ENCODE measurements at regions not wholly inside any gene's neighbourhood (a gene's known extent, or its start where the extent isn't known, plus 50 kb on each side); places are given as distances from the start of the nearest gene placed in this dataset.
"Not testable (repeated sequence)": the region's sequence is repeated elsewhere in the genome, so short reads cannot be mapped to it uniquely, and the experiment has no call there.

DNA sequence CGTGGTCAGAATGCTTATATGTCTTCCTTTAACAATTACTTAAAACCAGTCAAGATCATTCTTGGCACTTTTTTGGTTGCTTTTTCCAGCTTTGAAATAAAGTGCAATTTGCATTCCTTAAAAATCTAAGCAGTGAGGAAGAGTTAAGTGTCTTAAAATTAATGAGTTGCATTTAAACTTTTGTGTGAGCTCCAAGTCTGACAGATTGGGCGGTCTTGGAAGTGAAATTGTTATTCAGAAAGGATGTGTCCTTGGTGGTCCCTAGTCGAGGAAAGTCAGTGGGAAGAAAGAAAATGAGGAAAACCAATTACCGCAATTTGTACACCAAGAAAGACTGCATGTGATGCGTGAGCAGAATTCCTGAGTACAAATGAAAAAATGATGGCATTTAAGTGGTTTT, 132.5 kb downstream of the HHIPL2 start:
- no peak for DNase-seq

DNA sequence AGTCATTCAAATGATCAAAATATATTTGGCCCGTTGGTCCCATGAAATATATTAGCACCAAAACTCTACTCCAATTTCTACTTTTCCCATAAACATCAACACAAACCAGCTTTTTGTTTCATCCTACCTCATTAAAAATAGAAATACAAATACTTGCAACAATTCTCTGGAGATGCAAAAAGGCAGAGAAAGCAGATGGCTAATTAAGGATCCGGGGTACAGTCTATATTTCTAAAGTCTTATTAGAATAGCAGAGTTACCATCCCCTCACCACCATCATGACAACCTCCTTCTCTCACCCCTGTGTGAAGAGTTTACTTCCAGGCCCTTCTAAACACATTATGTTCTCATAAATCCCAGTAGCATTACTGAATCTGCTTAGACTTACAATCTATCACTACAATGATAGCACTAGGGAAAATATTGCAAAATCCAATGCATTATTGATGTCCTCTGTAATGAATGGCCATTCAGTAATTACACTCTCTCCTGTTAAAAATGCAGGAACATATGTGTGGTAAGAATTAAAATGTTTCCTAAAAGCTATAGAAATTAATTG, 133.8 kb downstream of the HHIPL2 start:
- no peak for DNase-seq

DNA sequence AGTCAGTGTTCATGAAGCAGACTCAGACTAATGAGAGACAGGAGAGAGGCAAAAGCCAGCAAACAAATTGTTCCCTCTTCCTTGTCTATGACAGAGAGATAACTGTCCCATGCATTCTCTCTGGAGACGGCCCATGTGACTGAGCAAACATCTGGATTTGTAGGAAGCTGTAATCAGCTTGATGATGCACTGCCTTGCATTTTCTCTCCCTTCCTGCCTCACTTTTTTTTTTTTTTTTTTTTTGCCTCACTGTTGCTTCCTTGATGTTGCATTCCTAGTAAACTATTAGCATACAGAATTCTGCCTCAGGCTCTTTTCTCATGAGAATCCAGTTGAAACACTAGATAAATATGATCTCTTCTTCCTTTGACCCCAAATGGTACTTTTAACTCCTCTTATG, 134.5 kb downstream of the HHIPL2 start:
- DNase-seq = no peak

DNA sequence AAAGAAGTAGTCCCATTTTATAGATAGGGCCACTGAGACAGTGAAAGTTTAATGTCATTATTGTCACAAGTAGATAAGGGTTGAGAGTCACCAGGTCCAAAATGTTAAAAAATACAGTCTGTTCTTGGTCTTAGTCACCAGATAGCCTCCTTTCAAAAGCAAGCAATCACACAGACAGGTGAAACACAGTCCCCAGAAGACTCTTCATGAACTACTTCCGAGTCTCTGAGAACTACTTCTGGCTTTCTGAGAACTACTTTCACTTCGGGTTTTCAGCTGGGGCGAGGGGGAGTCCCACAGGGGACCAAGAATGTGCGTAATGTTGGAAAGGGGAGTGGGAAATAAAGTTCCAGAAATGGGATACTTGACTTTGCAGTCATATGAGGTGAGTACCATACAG, 143.2 kb downstream of the HHIPL2 start:
- DNase-seq = peak; percentile 23

DNA sequence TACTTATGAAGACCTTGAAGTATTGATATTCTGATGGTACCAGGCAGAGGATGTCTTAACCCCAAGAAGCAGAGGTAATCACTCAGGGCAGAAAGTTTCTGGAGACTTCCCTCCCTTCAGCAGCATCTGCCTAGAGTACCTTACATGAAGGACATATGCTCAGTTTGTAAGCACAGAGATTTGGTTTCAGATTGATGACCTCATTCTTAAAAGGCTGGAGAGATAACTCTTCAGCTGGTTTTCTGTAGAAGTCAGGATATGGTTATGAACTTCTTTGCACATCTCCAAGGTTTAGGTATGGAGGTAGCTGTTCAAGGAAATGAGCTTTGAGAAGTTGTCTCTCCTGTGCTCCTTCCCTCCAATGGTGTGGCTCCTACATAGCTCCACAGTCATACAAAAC, 148.7 kb downstream of the HHIPL2 start:
- no peak for DNase-seq

DNA sequence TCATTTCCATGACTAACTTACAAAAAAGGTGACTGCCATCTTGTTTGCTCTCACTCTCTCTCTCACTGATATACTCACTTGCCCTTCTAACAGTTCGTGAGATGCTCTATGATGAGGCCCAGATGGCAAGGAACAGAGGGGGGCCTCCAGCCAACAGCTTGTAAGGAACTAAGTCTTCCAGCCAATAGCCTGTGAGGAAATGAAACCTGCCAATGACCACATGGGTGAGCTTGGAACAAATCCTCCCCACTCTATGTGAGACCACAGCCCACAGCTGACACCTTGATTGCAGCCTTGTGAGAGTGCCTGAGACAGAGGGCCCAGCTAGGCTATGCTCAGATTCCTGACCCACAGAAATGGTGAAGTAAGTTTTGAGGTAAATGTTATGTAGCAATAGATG, 153.7 kb downstream of the HHIPL2 start:
- DNase-seq = no peak

DNA sequence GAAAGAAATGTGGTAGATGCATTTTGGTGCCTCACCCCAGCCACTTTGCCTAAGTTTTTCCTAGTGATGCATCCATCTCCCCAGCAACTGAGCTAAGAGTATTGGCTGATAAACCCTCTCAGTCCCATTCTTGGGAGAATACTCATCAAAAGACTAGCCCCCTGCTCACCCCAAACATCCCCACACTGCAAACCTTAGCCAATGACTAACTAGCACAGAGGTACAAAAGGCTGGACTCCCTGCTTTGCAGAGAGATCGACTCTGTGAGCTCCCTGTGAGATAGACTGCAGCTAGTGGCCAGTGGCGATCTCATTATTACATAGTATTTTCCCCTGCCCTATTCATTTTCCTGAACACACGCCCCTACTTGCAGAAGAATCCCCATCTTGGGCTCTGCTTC, 155.3 kb downstream of the HHIPL2 start:
- DNase-seq = no peak

DNA sequence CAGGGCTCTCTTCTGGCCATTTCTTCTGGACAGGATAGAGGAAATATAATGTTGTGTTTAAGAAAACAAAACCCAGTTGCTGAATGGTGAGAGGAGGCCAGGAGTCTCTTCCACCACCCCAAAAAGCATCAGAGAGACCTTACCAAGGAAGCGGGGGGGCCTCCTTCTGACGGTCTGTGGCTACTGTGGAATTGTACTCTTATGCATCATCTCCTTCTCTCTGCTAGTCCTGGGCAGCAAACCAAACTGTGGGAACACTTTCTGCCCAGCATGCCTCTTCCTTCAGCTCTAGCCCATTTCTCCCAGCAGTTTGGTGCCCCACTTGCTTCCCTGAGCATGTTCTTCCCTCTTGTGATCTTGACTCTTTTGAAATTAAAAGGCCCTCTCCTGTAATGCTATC, 157.7 kb downstream of the HHIPL2 start:
- no peak for DNase-seq

DNA sequence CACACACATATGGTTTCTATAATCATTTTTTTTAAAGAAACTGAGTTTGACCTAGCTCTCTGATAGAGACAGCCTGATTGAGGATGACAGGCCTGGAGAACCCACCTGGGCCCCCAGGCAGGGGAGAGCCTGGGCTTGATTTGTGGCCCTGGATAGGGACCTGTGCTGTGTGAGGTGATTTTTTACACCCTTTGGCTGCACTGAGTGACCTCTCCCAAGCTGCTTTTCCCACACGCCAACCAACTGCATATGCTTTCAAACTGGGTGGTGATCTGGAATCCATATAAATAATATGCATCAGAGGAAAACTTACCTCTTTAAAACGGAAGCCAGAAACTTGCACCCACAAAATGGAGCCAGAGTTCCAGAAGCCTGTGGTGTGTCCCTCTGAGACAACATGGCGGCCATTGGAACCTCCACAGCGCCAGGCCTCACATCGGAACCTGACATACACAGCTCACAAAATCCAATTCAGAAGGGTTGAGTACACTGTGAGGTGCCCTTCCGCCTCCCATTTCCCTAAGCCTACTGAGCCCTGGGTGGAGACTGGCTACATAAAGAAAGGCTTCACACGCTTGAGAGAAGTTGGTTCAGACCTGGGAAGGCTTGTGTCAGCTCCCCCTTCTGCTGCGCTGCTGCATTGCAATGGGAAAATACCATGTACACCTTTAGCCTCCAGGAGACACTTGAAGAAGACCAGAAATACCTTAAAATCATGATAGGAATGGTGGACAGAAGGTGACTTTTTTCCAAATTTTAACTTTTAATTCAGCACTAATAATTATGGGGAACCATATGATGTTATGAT, 160.7 kb downstream of the HHIPL2 start:
- DNase-seq = no peak

DNA sequence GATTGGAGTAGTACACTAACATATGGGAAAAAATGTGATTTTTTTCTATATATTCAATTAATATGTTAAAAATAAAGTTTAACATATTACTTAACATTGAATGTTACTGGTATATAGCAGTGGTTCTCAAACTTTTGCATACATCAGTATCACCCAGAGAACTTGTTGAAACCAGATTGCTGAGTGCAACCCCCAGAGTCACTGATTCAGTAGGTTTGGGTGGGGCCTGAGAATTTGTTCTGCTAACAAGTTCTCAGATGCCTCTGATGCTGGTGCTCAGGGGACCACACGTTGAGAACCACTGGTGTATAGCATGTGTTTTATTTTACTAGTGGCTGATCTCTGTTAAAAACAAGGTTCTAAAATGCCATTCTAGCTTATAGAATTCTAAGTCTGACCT, 161.9 kb downstream of the HHIPL2 start:
- no peak for DNase-seq

DNA sequence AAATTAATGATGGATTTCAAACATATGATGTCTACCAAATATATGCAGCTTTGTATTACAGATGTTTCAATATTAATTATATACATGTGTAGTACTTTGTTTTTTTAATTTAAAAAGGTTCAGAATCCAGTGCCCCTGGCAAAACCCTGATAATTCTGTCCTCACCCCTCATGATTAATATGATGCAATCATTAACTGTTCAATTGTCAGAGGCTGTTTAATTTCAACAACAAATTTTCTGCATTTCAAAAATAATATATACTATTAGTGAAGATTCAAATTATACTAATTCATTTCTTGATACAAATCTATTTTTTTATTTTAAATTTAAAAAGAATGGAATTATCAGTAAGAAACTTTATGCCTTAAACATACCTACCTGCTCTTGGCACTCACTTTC, 162.6 kb downstream of the HHIPL2 start:
- DNase-seq = no peak

DNA sequence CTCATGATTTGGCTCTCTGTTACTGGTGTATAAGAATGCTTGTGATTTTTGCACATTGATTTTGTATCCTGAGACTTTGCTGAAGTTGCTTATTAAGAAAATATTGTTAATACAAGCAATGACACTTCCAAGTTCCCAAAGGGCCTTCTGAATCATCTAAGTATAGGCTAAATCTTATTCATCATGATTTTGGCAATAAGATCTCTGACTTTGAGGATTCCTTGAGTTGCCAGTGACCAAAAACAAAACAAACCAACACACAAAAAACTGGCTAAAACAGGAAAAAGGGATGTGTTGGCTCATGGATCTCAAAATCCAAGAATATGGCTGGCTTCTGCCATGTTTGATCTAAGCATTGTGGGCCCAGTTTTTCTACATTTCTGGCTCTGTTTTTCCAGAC, 163.4 kb downstream of the HHIPL2 start:
- DNase-seq = no peak

DNA sequence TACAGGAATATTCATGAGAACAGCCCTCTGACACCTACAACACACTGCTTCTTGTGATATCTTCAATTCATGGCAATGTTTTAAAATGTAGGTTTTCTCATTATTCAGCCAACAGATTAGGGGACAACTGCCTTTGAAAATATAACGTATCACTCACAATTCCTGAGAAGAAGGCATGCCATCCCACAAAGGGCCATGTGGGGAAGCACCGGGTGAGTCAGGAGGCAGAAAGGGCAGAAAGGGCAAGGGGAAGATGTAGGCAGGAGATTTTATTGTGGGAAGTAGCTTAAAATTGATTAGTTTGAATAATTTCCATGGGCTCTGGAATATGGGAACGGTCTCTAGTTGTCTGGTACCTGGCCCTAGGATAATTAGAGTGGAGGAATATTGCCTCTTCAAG, 165.7 kb downstream of the HHIPL2 start:
- no peak for DNase-seq

DNA sequence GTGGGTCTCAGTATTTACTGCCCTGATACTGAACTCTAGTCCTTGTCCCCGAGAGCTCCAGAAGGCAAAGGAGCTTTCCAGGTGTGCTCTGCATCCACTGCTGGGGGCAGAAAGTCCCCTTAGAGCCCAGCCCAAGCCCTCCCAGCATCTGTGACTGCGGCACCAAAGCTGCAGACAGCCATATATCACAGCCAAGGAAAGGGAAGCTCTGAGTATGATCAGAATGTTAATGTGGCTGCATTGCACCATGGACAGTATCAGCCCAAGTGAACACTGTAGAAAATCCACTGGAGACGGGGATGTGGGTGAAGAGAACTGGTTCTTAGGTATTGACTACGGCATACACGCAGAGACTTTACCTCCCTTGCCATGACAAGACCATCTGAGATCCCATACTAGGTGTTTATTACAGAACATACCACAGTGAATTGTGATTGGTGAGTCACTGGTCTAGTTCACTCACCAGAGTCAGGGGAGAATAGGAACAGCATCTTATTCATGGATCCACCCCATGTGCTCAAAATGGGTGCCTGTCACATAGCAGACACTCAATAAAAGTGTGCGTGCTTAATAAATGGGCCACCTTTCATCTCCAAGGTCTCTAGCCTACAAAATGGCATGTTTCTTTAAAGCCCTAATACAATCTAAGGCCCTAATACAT, 170.3 kb downstream of the HHIPL2 start:
- no peak for DNase-seq

DNA sequence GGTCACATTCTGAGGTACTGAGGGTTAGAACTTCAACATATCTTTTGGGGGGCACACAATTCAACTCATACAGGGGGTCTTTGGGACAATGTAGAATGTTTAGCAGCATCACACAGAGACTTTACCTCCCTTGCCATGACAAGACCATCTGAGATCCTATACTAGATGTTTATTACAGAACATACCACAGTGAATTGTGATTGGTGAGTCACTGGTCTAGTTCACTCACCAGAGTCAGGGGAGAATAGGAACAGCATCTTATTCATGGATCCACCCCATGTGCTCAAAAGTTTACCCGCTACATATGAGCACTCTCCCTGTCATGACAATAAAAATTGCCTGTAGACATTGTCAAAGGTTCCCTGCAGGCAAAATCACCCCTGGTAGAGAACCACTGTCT, 171.1 kb downstream of the HHIPL2 start:
- DNase-seq = not testable (repeated sequence)

DNA sequence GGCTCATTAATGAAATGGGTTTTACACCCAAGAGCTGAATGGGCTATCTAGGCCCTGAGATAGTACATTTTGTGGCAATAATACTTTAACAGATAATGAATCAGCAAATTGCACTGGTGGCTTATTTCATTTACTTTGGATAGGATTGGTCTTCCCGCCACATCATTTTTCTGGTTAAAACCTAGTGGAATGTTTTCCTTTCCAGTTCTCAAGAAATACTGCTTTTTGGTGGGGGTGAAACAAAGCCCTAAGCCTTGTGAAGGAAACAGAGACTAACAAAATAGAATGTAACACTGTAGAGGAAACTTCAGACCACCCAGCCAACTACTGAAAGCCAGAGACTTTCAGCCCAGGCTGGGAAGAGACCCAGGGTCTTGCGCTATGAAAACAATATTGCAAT, 172.2 kb downstream of the HHIPL2 start:
- DNase-seq = no peak

DNA sequence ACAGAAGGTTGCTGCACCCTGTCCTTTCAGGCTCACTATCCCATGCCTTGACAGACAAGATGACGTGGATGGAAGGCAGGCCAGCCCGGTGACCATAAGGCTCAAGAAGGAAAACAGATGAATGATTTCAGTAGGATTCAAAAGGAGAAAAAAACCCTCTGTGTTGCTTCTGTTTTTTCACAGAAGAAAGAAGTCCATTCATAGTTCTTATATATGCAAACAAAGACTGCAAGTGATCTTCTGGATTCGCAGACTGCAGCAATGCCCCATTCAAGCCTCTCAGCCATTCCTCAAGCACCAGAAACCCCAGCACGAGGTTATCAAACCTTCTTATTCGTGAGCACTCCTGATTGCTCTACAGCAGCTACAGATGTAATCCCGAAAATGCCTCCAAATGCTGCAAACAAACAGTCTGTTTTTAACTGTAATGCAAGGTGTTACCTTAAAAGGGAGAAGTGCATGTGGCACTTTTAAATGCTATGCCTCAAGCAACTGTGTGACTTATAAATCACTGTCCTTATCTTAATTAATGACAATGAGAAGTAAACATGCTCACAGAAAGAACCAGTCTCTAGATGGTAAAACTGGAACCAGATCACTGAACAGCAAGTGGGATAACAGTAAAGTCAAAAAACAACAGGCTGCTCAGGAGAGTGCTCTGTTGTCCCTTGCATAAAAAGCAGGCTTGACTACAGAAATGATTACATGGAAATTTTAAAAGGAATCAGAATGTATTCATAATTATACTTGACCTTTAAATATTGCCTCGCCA, 173.9 kb downstream of the HHIPL2 start:
- DNase-seq = no peak

DNA sequence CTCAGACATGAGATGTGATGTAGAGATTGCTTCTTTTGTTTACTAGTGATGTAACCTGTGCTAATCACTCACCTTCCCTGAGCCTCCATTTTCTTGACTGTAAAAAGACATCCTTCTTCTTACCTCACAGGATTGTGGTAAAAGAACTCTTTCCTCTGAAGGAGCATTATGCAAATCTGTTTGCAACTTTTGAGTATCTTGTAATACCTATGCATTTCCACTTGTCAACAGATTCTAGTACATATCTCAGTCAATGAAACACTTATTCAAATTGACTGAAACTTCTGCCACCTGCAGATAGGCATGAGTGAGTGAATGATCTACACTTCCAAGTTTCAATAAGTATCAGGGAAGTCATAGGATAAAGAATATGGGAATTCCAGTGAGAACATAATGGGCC, 174.7 kb downstream of the HHIPL2 start:
- no peak for DNase-seq

DNA sequence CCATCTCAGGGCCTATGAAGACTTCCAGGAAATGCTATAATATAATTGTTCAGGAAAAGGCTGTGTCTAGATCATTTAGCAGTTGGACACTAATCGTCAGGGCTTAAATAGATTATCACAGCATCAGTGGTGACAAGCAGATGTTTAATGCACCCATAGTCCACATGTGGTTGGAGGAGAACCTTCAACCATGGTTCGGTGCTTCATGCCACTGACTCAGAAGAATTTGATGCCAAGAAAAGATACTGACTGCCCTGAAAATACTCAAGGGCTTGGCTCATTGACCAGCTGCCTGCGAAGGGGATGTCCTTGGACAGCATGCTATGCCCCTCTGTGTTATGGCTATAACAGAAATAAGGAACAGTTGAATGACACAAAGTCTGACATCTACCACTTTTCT, 175.7 kb downstream of the HHIPL2 start:
- DNase-seq = no peak

DNA sequence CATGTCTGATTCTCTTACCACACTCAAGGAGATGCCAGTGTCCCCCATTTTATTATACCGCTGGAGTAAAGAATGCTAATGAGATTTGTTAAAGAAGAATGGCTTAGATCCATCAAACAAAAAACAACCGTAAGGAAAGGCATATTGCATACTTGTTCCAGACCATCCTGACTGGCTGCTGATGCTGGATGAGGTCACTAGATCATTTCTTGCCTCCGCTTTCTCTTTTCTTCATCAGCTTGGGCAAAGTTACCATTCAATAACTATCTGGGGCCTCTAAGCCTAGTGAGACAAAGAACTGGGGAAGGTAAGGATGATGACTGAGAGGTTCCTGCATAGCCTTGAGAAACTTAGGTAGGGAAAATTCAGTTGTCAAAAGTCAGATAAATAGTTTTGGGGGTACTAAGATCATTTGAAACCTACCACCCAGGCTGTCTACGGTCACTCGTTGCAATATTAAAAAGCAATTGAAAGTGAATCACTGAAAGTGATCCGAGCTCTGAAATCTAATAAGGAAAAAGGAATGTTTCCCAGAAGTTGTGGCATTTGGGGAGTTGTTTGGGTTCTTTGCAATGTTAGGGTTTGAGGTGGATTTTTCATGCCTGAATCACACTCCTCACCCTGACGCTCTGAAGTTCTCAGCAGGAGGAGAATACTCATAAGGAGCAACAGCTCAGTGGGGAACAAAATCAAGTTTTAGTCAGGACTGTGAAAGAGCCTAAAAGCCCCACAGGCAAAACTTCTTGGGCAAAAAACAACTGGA, 176.8 kb downstream of the HHIPL2 start:
- no peak for DNase-seq

DNA sequence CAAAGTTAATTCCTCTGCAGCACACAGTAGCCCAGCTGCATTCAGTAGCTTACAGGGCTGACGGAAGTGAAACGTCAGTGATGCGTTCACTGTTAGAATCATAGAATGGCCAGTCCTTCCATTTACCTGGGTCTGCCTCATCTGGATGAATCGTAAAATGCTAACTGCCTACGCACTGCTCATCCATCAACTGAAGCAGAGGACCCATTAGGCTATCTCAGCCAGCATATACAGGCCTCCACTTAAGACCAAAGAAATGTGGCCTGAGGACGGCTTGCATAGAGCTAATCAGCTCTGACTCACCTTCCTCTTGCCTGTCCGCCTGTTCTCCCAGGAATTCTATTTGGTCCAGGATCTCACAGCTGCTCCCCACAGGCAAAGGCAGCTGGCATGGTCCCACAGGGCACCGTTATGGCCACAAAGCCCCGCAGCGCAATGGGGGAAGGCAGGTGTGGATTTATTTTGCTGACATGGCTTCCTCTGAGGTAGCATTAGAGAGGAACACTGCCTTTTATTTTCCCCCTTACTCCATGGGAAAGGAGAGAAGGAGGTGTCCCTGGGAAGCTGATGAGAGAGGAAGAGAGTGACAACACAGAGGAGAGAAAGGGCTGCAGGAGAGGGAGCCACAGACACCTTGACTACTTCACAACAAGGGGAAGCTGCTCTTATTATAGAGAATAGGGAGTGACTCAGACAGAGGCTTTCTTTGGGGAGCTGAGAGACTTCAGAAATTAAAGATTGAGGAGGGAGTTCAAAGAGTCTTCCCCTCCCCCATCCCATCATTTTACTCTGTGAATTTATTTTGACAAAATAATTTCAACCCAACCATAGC, 177.6 kb downstream of the HHIPL2 start:
- no peak for DNase-seq

DNA sequence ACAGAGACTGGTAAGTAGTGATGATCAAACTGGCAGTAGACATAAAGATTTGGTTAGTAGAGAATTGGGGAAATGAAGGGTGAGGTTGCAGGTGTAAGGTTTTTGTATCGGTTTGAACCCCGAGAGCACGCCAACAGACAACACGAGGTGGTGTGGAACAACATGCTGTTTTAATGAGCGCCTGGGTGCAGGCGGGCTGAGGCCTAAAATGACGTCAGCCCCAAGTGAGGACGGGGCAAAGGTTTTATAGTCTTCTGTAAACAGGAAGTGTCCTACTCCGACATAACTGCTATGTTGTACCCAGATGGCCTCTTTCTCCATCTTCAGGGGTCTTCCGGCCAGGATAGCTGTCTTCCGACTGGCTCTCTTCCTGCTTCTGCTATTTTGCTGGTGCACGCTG, 178.8 kb downstream of the HHIPL2 start:
- DNase-seq = no peak

Data from CD4-positive, alpha-beta T cell treated with Interleukin-17A for 1 hour (primary cell).